GM18873 (cell line): ENCODE measurements at regions not wholly inside any gene's neighbourhood (a gene's known extent, or its start where the extent isn't known, plus 50 kb on each side); places are given as distances from the start of the nearest gene placed in this dataset.

Experiments
- ATAC-seq: cut with Tn5 transposase; IDR thresholded peaks from one replicate; pipeline ENCODE4 v1.9.1; 2021; ENCODE audit warnings: mild to moderate bottlenecking, moderate library complexity, moderate number of reproducible peaks; ENCODE audit not compliant: unreplicated experiment, low FRiP score

- ATAC-seq, result no peak
Observed at GRCh38 chr9:106298997-106299396, 564.0 kb upstream of the ZNF462 start.

- no peak for ATAC-seq
Observed at GRCh38 chr9:106304401-106304920, 558.5 kb upstream of the ZNF462 start.

GRCh38 chr9:106305428-106306133, 557.4 kb upstream of the ZNF462 start:
- no peak for ATAC-seq

- ATAC-seq, result no peak
Observed at GRCh38 chr9:106307670-106308069, 555.3 kb upstream of the ZNF462 start.

GRCh38 chr9:106309925-106310324, 553.0 kb upstream of the ZNF462 start:
- ATAC-seq, result no peak

- no peak for ATAC-seq
Observed at GRCh38 chr9:106310782-106311181, 552.2 kb upstream of the ZNF462 start.

DNA sequence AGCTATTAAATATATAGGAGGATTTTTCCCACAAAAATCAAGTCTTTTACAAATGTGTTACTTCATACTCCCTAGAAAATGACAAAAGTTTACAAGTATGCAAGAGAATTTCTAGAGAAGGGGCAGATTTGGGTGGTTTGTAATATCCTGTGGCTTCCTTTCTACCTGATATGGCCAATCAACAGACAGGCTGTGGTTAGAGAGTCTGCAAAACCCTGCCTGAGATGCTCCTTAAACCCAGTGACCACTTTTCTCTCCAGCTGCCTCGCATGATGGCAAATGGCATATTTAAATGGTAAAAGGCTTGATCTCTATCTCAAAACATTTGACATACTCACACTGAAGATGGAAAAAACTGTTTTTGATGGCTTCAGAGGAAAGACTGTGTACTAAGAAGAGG, 550.1 kb upstream of the ZNF462 start:
- no peak for ATAC-seq

DNA sequence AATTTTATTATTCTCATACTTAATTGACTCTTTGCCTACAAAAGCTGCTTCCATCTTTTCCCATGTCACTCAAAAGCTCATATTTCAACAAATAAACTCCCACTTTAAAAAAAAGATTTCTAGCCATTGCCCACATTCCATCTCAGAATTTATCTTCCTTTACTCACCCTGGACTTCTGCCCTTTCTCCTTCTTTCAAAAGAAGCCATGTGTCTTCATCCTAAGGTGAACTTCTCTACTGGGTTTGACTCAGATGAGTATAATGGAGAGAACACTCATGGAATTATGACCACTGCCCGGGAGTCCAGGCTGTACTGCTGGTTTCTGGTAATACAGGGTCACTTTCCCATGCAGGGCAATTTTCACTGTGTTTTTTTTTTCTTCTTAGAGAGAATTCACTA, 548.5 kb upstream of the ZNF462 start:
- ATAC-seq, result no peak

DNA sequence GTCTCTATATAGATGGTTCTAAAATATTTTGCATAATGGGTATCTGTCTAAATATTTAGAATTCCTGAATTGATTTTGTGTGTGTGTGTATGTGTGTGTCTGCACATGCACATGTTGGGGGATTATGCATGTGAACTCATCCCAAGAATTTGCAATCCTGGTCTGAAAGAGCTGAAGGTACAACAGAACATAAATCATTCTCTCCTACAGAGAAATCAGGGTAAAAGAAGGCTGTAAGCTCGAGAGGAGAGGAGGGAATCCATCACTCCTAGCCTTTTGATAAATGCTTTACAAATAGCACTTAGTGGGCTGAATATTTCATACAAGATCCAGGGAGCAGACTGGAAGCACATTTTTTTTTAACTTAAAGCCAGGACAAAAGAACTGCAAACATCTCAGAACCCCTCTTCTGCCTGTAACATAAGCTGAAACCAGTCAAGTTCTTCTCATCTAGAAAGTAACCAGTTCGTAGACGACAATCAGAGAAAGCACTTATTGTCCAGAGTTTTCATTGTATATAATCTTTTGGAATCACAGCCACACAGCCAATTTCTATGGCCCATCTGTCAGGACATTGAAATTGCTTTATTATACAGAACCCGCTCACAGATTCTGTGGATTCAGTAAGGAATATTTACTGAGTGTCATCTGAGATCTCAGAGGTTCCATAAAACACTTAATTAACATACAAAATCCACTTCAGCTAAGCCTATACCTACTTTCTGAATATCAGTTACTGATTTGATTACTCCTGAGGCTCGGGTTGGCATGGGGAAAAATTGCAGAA, 541.4 kb upstream of the ZNF462 start:
- no peak for ATAC-seq

GRCh38 chr9:106322706-106323245, 540.2 kb upstream of the ZNF462 start:
- no peak for ATAC-seq

GRCh38 chr9:106324053-106324585, 538.8 kb upstream of the ZNF462 start:
- ATAC-seq, result no peak

GRCh38 chr9:106324591-106325280, 538.2 kb upstream of the ZNF462 start:
- ATAC-seq, result no peak

- ATAC-seq, result no peak
Observed at GRCh38 chr9:106326493-106326892, 536.5 kb upstream of the ZNF462 start.

DNA sequence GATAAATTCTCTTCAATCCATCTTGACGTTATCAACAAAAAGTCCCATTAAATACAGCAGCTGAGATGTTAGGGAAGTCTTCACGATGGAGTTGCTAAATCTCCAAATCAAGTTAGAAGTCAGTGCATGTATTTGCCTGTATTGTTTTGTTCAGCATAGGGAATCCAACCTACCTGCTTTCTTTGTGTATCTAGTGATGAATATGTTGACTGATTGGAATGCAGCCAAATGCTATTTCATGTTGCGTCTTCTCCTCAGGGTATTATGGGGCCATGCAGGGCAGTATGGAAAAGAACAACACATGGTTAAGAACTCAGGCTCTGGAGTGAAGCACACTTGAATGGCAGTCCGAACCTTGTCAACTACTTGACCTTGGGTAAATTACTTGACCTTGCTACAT, 529.5 kb upstream of the ZNF462 start:
- ATAC-seq, result no peak

GRCh38 chr9:106334081-106334480, 528.9 kb upstream of the ZNF462 start:
- no peak for ATAC-seq

GRCh38 chr9:106339882-106340281, 523.1 kb upstream of the ZNF462 start:
- no peak for ATAC-seq

DNA sequence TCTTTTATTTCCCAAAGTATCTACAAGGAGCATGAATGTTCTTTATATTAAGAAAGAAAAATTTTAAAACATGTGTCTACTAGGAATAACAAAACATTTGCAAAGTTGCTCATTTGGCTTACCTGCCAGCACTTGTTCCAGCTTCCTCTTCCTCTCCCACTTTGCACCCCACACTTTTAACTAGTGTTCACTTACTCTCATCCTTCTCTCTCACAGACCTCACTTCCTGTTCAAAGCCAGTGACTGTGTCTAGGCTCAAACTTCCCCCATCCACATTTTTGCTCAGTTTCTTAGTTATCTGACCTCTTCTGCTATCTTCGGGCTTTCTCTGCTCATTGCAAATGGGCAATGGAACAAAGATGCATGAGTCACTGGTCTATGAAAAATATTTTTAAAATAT, 512.2 kb upstream of the ZNF462 start:
- ATAC-seq, result no peak

- no peak for ATAC-seq
Observed at GRCh38 chr9:106356924-106357323, 506.0 kb upstream of the ZNF462 start.

DNA sequence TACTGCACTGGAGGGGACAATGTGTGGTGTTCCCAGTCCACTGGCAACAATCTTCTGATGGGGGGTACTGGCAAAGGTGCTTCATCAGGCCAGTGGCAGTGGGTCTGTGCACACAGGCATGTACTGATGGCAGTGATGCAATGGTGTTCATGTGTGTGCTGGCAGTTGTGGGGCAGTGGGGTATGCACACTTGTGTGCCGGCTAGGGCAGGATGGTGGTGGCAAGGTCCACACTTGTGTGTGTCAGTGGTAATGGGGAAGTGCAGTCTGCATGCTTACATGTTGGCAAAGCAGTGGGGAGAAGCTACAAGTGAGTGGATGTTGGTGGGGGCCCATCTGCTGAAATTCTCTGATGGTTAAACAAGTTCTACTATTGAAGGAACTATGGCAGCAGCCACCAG, 504.6 kb upstream of the ZNF462 start:
- ATAC-seq, result no peak

- ATAC-seq, result no peak
Observed at GRCh38 chr9:106376689-106377088, 486.3 kb upstream of the ZNF462 start.

- ATAC-seq, result no peak
Observed at GRCh38 chr9:106383072-106383471, 479.9 kb upstream of the ZNF462 start.
